ENCODE measurements at regions not wholly inside any gene's neighbourhood (a gene's known extent, or its start where the extent isn't known, plus 50 kb on each side); places are given as distances from the start of the nearest gene placed in this dataset.

DNA sequence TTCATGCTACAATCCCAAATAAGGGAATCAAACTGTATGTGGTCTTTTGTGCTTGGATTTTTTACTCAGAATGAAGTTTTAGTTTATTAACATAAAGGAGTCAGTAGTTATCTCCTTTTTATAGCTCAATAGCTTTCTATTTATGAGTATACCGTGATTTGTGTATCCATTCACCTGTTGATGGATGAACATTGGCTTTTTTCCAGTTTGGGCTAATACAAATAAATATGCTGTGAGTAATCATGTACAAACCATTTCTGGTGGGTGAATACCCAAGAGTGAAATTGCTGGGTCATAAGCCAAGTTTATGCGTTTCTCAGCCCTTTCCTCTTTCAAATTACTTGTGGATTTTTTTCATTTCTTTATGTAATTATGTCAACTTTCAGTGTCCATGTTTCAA is 395.3 kb downstream of the OSTF1 start:
- TF ChIP-seq, protein P1, sequence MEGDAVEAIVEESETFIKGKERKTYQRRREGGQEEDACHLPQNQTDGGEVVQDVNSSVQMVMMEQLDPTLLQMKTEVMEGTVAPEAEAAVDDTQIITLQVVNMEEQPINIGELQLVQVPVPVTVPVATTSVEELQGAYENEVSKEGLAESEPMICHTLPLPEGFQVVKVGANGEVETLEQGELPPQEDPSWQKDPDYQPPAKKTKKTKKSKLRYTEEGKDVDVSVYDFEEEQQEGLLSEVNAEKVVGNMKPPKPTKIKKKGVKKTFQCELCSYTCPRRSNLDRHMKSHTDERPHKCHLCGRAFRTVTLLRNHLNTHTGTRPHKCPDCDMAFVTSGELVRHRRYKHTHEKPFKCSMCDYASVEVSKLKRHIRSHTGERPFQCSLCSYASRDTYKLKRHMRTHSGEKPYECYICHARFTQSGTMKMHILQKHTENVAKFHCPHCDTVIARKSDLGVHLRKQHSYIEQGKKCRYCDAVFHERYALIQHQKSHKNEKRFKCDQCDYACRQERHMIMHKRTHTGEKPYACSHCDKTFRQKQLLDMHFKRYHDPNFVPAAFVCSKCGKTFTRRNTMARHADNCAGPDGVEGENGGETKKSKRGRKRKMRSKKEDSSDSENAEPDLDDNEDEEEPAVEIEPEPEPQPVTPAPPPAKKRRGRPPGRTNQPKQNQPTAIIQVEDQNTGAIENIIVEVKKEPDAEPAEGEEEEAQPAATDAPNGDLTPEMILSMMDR (tag by site-specific recombination; IDR thresholded peaks at IDR 0.05) = no peak
- no peak for TF ChIP-seq ZNF549 (tag by site-specific recombination; IDR thresholded peaks at IDR 0.05)
- TF ChIP-seq ZSCAN16 (tag by site-specific recombination; IDR thresholded peaks at IDR 0.05) = no peak

Data from HEK293 (cell line).